HL-60 (cell line): ENCODE measurements at regions not wholly inside any gene's neighbourhood (a gene's known extent, or its start where the extent isn't known, plus 50 kb on each side); places are given as distances from the start of the nearest gene placed in this dataset.

Experiments
- DNase-seq, 2 experiments: peaks; one replicate each; pipeline ENCODE4 v3.0.0-alpha.2; 2010 to 2020; ENCODE audit warnings: low read depth in 1 of 2, low spot score in 1 of 2
- H3K27ac ChIP-seq: fragments of 250-450 bp; sonication (Bioruptor Pico); replicated peaks from 2 replicates; pipeline ENCODE4 v1.5.1; 2020; ENCODE audit warnings: mild to moderate bottlenecking, moderate library complexity
- H3K27me3 ChIP-seq: fragments of 250-450 bp; sonication (Bioruptor Pico); 2 replicates; pipeline ENCODE4 v1.5.1; 2021; ENCODE audit warnings: mild to moderate bottlenecking, moderate library complexity; ENCODE audit not compliant: insufficient read depth, poor library complexity, severe bottlenecking
- H3K4me3 ChIP-seq: replicated peaks from 2 replicates; pipeline ENCODE4 v1.5.1; 2011; ENCODE audit warnings: mild to moderate bottlenecking, control low read depth, low read length; ENCODE audit not compliant: insufficient read depth
- CTCF ChIP-seq: IDR thresholded peaks from one replicate; pipeline ENCODE4 v1.5.1; 2011; ENCODE audit warnings: low read length, control low read depth, inconsistent platforms; ENCODE audit not compliant: insufficient read depth
- GABPA ChIP-seq: IDR thresholded peaks from 2 replicates; pipeline ENCODE4 v1.6.1; 2012; ENCODE audit warnings: low read depth
- POLR2AphosphoS5 ChIP-seq: IDR thresholded peaks from 2 replicates; pipeline ENCODE4 v1.6.1; 2012; ENCODE audit warnings: low read depth
- REST ChIP-seq: IDR thresholded peaks from 2 replicates; pipeline ENCODE4 v1.6.1; 2012; ENCODE audit warnings: low read depth; ENCODE audit not compliant: insufficient replicate concordance
- SPI1 ChIP-seq: IDR thresholded peaks from 2 replicates; pipeline ENCODE4 v1.6.1; 2012; ENCODE audit warnings: low read depth, mild to moderate bottlenecking, borderline replicate concordance

GRCh38 chr11:119580751-119581150 is 148.2 kb downstream of the NECTIN1 start:
- TF ChIP-seq POLR2AphosphoS5 (no peak), SPI1 (no peak), CTCF (no peak), REST (no peak), GABPA (no peak)
- Histone ChIP-seq H3K27me3 (no peaks in the 10 kb centered on the region), H3K4me3 (no peak overlapping the region), H3K27ac (no peak overlapping the region)
- no peak for DNase-seq

- Histone ChIP-seq H3K4me3 (no peak overlapping the region), H3K27me3 (no peaks in the 10 kb centered on the region), H3K27ac (no peak overlapping the region)
- TF ChIP-seq CTCF, result no peak
- TF ChIP-seq SPI1, result no peak
- TF ChIP-seq REST, result no peak
- no peak for TF ChIP-seq POLR2AphosphoS5
- TF ChIP-seq GABPA, result no peak
- no peak for DNase-seq
Measured at GRCh38 chr11:119580081-119580480, 148.9 kb downstream of the NECTIN1 start.

- no peak for DNase-seq
- TF ChIP-seq REST (no peak), POLR2AphosphoS5 (no peak), SPI1 (no peak)
- H3K27me3 ChIP-seq, result no peaks in the 10 kb centered on the region
- H3K27ac ChIP-seq, result no peak overlapping the region
- H3K4me3 ChIP-seq, result no peak overlapping the region
Measured at GRCh38 chr11:119578521-119579191, 150.3 kb downstream of the NECTIN1 start.
